Body of pancreas (tissue), 4 donors: ENCODE measurements at regions not wholly inside any gene's neighbourhood (a gene's known extent, or its start where the extent isn't known, plus 50 kb on each side); places are given as distances from the start of the nearest gene placed in this dataset.

Experiments
- ATAC-seq: fragments of 150-250 bp; one replicate; pipeline ENCODE4 v1.9.1; 2016
- DNase-seq, 4 donors: peaks; one replicate each; pipeline ENCODE4 v3.0.0-alpha.2; 2019
- H3K27ac ChIP-seq, 4 donors: fragments of 200-600 bp; sonication (generic); 1 replicate in 3 of 4; 2 replicates in 1 of 4; pipeline versions ENCODE4 v1.5.1 to v1.6.1; 2016 to 2019; ENCODE audit warnings: mild to moderate bottlenecking in 1 of 4, mixed read lengths in 1 of 4, moderate library complexity in 1 of 4
- H3K27me3 ChIP-seq, 2 donors: fragments of 200-600 bp; sonication (generic); one replicate each; pipeline ENCODE4 v1.6.0; 2016; ENCODE audit warnings: mild to moderate bottlenecking in 1 of 2
- H3K36me3 ChIP-seq, 2 donors: fragments of 200-600 bp; sonication (generic); replicated peaks in 1 of 2; 2 replicates each; pipeline ENCODE4 v1.5.1; 2016; ENCODE audit warnings: low read depth in 2 of 2; ENCODE audit not compliant: insufficient read depth in 1 of 2
- H3K4me1 ChIP-seq: fragments of 200-600 bp; sonication (generic); one replicate; pipeline ENCODE4 v1.6.0; 2016
- H3K4me3 ChIP-seq, 2 donors: fragments of 200-600 bp; sonication (generic); 1 replicate in 1 of 2; 2 replicates in 1 of 2; pipeline ENCODE4 v1.5.1; 2016 to 2019
- H3K9me3 ChIP-seq, 3 donors: fragments of 200-600 bp; sonication (generic); 1 replicate in 2 of 3; 2 replicates in 1 of 3; pipeline ENCODE4 v1.5.1; 2016
- CTCF ChIP-seq, 7 experiments: fragments of 450-650 bp in 4 of 7; fragments of 200-600 bp in 3 of 7; sonication (generic) in 3 of 7; IDR thresholded peaks; one replicate each; pipeline ENCODE4 v1.5.1; 2016 to 2019; ENCODE audit warnings: antibody characterized with exemption in 7 of 7
- POLR2A ChIP-seq, 3 donors: fragments of 450-650 bp; IDR thresholded peaks; one replicate each; pipeline ENCODE4 v1.6.1; 2016; ENCODE audit warnings: antibody characterized with exemption in 3 of 3, mild to moderate bottlenecking in 2 of 3
- WGBS, 2 donors: methylation state at CpG; one replicate each; pipeline ENCODE4 v1.1.5; 2017; 5-methylcytosine and 5-hydroxymethylcytosine counted together
- intact Hi-C: fragments of 100-400 bp; cut with DNase I; formaldehyde crosslinking; loops from one replicate; pipeline ENCODE4 v1.15.1; 2023

GRCh38 chr4:23441530-23442069 is 448.2 kb downstream of the PPARGC1A start:
- Histone ChIP-seq H3K4me3 (no peak overlapping the region), H3K27me3 (no peaks in the 10 kb centered on the region), H3K9me3 (no peaks in the 10 kb centered on the region), H3K27ac (no peak overlapping the region), H3K36me3 (no peaks in the 10 kb centered on the region), H3K4me1 (no peaks in the 10 kb centered on the region)
- ATAC-seq = no peak
- TF ChIP-seq CTCF (IDR thresholded peaks at IDR 0.05) (no peak), POLR2A (IDR thresholded peaks at IDR 0.05) (no peak)
- no peak for DNase-seq
- WGBS, 2 donors = 67 to 81% methylated on average over 1 of the region's 1 CpG
- intact Hi-C loops = no loop called here

- no peak for DNase-seq
- Histone ChIP-seq H3K4me1 (no peaks in the 10 kb centered on the region), H3K4me3 (no peak overlapping the region), H3K9me3 (no peaks in the 10 kb centered on the region), H3K27ac (no peak overlapping the region), H3K27me3 (no peaks in the 10 kb centered on the region), H3K36me3 (no peaks in the 10 kb centered on the region)
- ATAC-seq = no peak
- intact Hi-C loops = no loop called here
- 51 to 54% methylated on average over 1 of the region's 1 CpG for WGBS, 2 donors
- TF ChIP-seq CTCF (IDR thresholded peaks at IDR 0.05) (no peak), POLR2A (IDR thresholded peaks at IDR 0.05) (no peak)
Observed at GRCh38 chr4:23438764-23439163, 451.1 kb downstream of the PPARGC1A start.

GRCh38 chr4:23429497-23429896 is 460.4 kb downstream of the PPARGC1A start:
- Histone ChIP-seq H3K4me1 (no peaks in the 10 kb centered on the region), H3K9me3 (no peaks in the 10 kb centered on the region), H3K27ac (no peak overlapping the region), H3K36me3 (no peaks in the 10 kb centered on the region), H3K27me3 (no peaks in the 10 kb centered on the region), H3K4me3 (no peak overlapping the region)
- intact Hi-C loops = no loop called here
- ATAC-seq (no peak), DNase-seq (no peak)
- TF ChIP-seq CTCF (IDR thresholded peaks at IDR 0.05) = no peak
- no peak for TF ChIP-seq POLR2A (IDR thresholded peaks at IDR 0.05)

- Histone ChIP-seq H3K4me1 (no peaks in the 10 kb centered on the region), H3K9me3 (no peaks in the 10 kb centered on the region), H3K27me3 (no peaks in the 10 kb centered on the region), H3K36me3 (no peaks in the 10 kb centered on the region), H3K4me3 (no peak overlapping the region), H3K27ac (no peak overlapping the region)
- TF ChIP-seq CTCF (IDR thresholded peaks at IDR 0.05) = no peak
- no peak for TF ChIP-seq POLR2A (IDR thresholded peaks at IDR 0.05)
- no peak for DNase-seq
- intact Hi-C loops = no loop called here
- ATAC-seq = no peak
Observed at GRCh38 chr4:23425570-23425969, 464.3 kb downstream of the PPARGC1A start.

- H3K36me3 ChIP-seq = no peaks in the 10 kb centered on the region
- H3K4me3 ChIP-seq = no peak overlapping the region
- ATAC-seq (no peak), DNase-seq (no peak)
- H3K27ac ChIP-seq = no peak overlapping the region
- 48% methylated on average over 3 of the region's 3 CpGs for WGBS, 2 donors
- H3K4me1 ChIP-seq = no peaks in the 10 kb centered on the region
- TF ChIP-seq POLR2A (IDR thresholded peaks at IDR 0.05) (no peak), CTCF (IDR thresholded peaks at IDR 0.05) (no peak)
- no peaks in the 10 kb centered on the region for H3K9me3 ChIP-seq
- no peaks in the 10 kb centered on the region for H3K27me3 ChIP-seq
- intact Hi-C loops = no loop called here
Observed at GRCh38 chr4:23423540-23423939, 466.3 kb downstream of the PPARGC1A start.
